ENCODE measurements at regions not wholly inside any gene's neighbourhood (a gene's known extent, or its start where the extent isn't known, plus 50 kb on each side); places are given as distances from the start of the nearest gene placed in this dataset.
"Not testable (repeated sequence)": the region's sequence is repeated elsewhere in the genome, so short reads cannot be mapped to it uniquely, and the experiment has no call there.

- no peak overlapping the region for H3K4me3 ChIP-seq
- no peak overlapping the region for H3K27ac ChIP-seq
- no peaks in the 10 kb centered on the region for H3K9me3 ChIP-seq
- intact Hi-C loops (cut with DNase I; ENCODE audit: low total_unique reads), result no loop called here
- H3K36me3 ChIP-seq, result no peaks in the 10 kb centered on the region
- H3K27me3 ChIP-seq, result no peaks in the 10 kb centered on the region
- DNase-seq (ENCODE audit: low spot score in 2 of 2), result no peak
- no peak for TF ChIP-seq POLR2A (IDR thresholded peaks at IDR 0.05)
- no peaks in the 10 kb centered on the region for H3K4me1 ChIP-seq
Measured at GRCh38 chr17:14522795-14523387, 222.0 kb downstream of the HS3ST3B1 start.

GRCh38 chr17:14518919-14519318 lies 218.0 kb downstream of the HS3ST3B1 start:
- intact Hi-C loops (cut with DNase I; ENCODE audit: low total_unique reads); H3K4me3 ChIP-seq: not testable (repeated sequence)

GRCh38 chr17:14514973-14515372 lies 214.1 kb downstream of the HS3ST3B1 start:
- H3K36me3 ChIP-seq, result no peaks in the 10 kb centered on the region
- DNase-seq (ENCODE audit: low spot score in 2 of 2), result no peak
- TF ChIP-seq CTCF (IDR thresholded peaks at IDR 0.05) (no peak), POLR2AphosphoS5 (IDR thresholded peaks at IDR 0.05) (no peak), POLR2A (IDR thresholded peaks at IDR 0.05) (no peak)
- no peak overlapping the region for H3K27ac ChIP-seq
- no peaks in the 10 kb centered on the region for H3K4me1 ChIP-seq
- H3K4me3 ChIP-seq, result no peak overlapping the region
- intact Hi-C loops (cut with DNase I; ENCODE audit: low total_unique reads), result loop anchor here (5.0 kb wide), 1 partner anchor 368 kb away; no protein-coding TSS in a partner anchor
- H3K27me3 ChIP-seq, result no peaks in the 10 kb centered on the region
- H3K9me3 ChIP-seq, result no peaks in the 10 kb centered on the region

More at GRCh38 chr17:14518919-14519318, 218.0 kb downstream of the HS3ST3B1 start:
- H3K9me3 ChIP-seq; H3K36me3 ChIP-seq; H3K27ac ChIP-seq; DNase-seq (ENCODE audit: low spot score in 2 of 2); H3K27me3 ChIP-seq; H3K4me1 ChIP-seq: not testable (repeated sequence)

GRCh38 chr17:14513835-14514234 lies 213.0 kb downstream of the HS3ST3B1 start:
- intact Hi-C loops (cut with DNase I; ENCODE audit: low total_unique reads), result loop anchor here (5.0 kb wide), 1 partner anchor 367 kb away; no protein-coding TSS in a partner anchor
- H3K27me3 ChIP-seq, result no peaks in the 10 kb centered on the region
- no peaks in the 10 kb centered on the region for H3K9me3 ChIP-seq
- no peak overlapping the region for H3K4me3 ChIP-seq
- H3K27ac ChIP-seq, result no peak overlapping the region
- H3K36me3 ChIP-seq, result no peaks in the 10 kb centered on the region
- no peaks in the 10 kb centered on the region for H3K4me1 ChIP-seq
- DNase-seq (ENCODE audit: low spot score in 2 of 2), result no peak
- no peak for TF ChIP-seq POLR2A (IDR thresholded peaks at IDR 0.05)
- TF ChIP-seq CTCF (IDR thresholded peaks at IDR 0.05), result no peak
- no peak for TF ChIP-seq POLR2AphosphoS5 (IDR thresholded peaks at IDR 0.05)

- TF ChIP-seq POLR2A (IDR thresholded peaks at IDR 0.05), result no peak
- TF ChIP-seq CTCF (IDR thresholded peaks at IDR 0.05), result no peak
- no peak for TF ChIP-seq POLR2AphosphoS5 (IDR thresholded peaks at IDR 0.05)
- no peak for DNase-seq (ENCODE audit: low spot score in 2 of 2)
- H3K27ac ChIP-seq, result no peak overlapping the region
- no peaks in the 10 kb centered on the region for H3K36me3 ChIP-seq
- intact Hi-C loops (cut with DNase I; ENCODE audit: low total_unique reads), result loop anchor here (5.0 kb wide), 1 partner anchor 363 kb away; no protein-coding TSS in a partner anchor
- H3K4me3 ChIP-seq, result no peak overlapping the region
- no peaks in the 10 kb centered on the region for H3K9me3 ChIP-seq
- H3K27me3 ChIP-seq, result no peaks in the 10 kb centered on the region
- H3K4me1 ChIP-seq, result no peaks in the 10 kb centered on the region
Measured at GRCh38 chr17:14510136-14510535, 209.3 kb downstream of the HS3ST3B1 start.

GRCh38 chr17:14508156-14508555 lies 207.3 kb downstream of the HS3ST3B1 start:
- no peaks in the 10 kb centered on the region for H3K4me1 ChIP-seq
- no peak overlapping the region for H3K27ac ChIP-seq
- TF ChIP-seq CTCF (IDR thresholded peaks at IDR 0.05), result no peak
- TF ChIP-seq POLR2A (IDR thresholded peaks at IDR 0.05), result no peak
- intact Hi-C loops (cut with DNase I; ENCODE audit: low total_unique reads), result no loop called here
- no peak overlapping the region for H3K4me3 ChIP-seq
- H3K27me3 ChIP-seq, result no peaks in the 10 kb centered on the region
- no peaks in the 10 kb centered on the region for H3K9me3 ChIP-seq
- DNase-seq (ENCODE audit: low spot score in 2 of 2), result no peak
- H3K36me3 ChIP-seq, result no peaks in the 10 kb centered on the region

Data from breast epithelium (tissue), 4 donors.